B cell (primary cell): ENCODE measurements at regions not wholly inside any gene's neighbourhood (a gene's known extent, or its start where the extent isn't known, plus 50 kb on each side); places are given as distances from the start of the nearest gene placed in this dataset.

ENCODE experiments used
- EZH2 ChIP-seq: IDR thresholded peaks from 2 replicates; pipeline ENCODE4 v1.6.1; 2012; ENCODE audit warnings: borderline replicate concordance, low read depth, mild to moderate bottlenecking, moderate library complexity, low read length; ENCODE audit not compliant: insufficient read depth, poor library complexity, severe bottlenecking
- TF ChIP-seq, protein P1 (sequence below): fragments of 200-600 bp; IDR thresholded peaks from one replicate; pipeline ENCODE4 v1.8.0; 2022; ENCODE audit warnings: antibody characterized with exemption, mild to moderate bottlenecking

DNA sequence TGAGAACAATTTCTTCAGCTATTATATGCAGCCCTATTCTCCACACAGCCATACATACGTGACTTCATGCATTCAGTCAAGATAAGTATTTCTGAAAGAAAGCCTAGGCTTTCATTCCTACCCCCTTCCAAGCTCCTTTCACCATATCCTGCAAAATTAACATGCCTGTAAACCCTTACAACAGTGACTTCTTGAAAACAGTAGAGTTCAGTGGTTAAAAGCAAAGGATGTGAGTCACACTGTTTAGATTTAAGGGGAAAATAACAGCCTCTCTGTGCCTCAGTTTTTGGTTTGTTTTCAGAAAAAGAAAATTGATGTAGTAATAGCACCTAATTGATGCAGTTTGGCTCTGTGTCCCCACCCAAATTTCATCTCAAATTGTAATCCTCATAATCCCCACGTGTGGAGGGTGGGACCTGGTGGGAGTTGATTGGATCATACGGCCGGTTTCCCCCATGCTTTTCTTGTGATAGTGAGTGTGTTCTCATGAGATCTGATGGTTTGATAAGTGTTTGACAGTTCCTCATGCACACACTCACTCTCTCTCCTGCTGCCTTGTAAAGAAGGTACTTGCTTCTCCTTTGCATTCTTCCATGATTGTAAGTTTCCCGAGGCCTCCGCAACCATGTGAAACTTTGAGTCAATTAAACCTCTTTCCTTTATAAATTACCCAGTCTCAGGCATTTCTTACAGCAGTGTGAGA lies 264.8 kb downstream of the CETN3 start:
- TF ChIP-seq, protein P1, sequence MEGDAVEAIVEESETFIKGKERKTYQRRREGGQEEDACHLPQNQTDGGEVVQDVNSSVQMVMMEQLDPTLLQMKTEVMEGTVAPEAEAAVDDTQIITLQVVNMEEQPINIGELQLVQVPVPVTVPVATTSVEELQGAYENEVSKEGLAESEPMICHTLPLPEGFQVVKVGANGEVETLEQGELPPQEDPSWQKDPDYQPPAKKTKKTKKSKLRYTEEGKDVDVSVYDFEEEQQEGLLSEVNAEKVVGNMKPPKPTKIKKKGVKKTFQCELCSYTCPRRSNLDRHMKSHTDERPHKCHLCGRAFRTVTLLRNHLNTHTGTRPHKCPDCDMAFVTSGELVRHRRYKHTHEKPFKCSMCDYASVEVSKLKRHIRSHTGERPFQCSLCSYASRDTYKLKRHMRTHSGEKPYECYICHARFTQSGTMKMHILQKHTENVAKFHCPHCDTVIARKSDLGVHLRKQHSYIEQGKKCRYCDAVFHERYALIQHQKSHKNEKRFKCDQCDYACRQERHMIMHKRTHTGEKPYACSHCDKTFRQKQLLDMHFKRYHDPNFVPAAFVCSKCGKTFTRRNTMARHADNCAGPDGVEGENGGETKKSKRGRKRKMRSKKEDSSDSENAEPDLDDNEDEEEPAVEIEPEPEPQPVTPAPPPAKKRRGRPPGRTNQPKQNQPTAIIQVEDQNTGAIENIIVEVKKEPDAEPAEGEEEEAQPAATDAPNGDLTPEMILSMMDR = no peak
- TF ChIP-seq EZH2 = no peak
